Gastroesophageal sphincter (tissue), 4 donors: ENCODE measurements at regions not wholly inside any gene's neighbourhood (a gene's known extent, or its start where the extent isn't known, plus 50 kb on each side); places are given as distances from the start of the nearest gene placed in this dataset.

Experiments
- ATAC-seq: fragments of 150-250 bp; one replicate; pipeline ENCODE4 v1.9.1; 2016; ENCODE audit warnings: mild to moderate bottlenecking, moderate library complexity
- H3K27ac ChIP-seq, 4 donors: fragments of 200-600 bp; sonication (generic) in 3 of 4; 1 replicate in 3 of 4; 2 replicates in 1 of 4; pipeline ENCODE4 v1.5.1; 2016 to 2019
- H3K27me3 ChIP-seq: fragments of 200-600 bp; sonication (generic); one replicate; pipeline ENCODE4 v1.5.1; 2019
- H3K36me3 ChIP-seq, 2 donors: fragments of 200-600 bp; sonication (generic); one replicate each; pipeline ENCODE4 v1.5.1; 2019; ENCODE audit warnings: control low read depth in 1 of 2
- H3K4me1 ChIP-seq, 3 donors: fragments of 200-600 bp; sonication (generic); 1 replicate in 2 of 3; 2 replicates in 1 of 3; pipeline ENCODE4 v1.5.1; 2016 to 2019; ENCODE audit warnings: control low read depth in 2 of 3
- H3K4me3 ChIP-seq, 2 donors: fragments of 200-600 bp; sonication (generic); one replicate each; pipeline ENCODE4 v1.5.1; 2019; ENCODE audit warnings: mild to moderate bottlenecking in 1 of 2, moderate library complexity in 1 of 2
- H3K9me3 ChIP-seq, 3 donors: fragments of 200-600 bp; sonication (generic); one replicate each; pipeline ENCODE4 v1.5.1; 2017 to 2019; ENCODE audit warnings: control low read depth in 2 of 3
- EP300 ChIP-seq: sonication (generic); formaldehyde crosslinking; IDR thresholded peaks from one replicate; pipeline ENCODE4 v1.6.1; 2017; ENCODE audit warnings: antibody characterized with exemption, mild to moderate bottlenecking
- POLR2A ChIP-seq, 2 donors: fragments of 450-650 bp; IDR thresholded peaks; one replicate each; pipeline ENCODE4 v1.6.1; 2017; ENCODE audit warnings: antibody characterized with exemption in 2 of 2, mild to moderate bottlenecking in 2 of 2, moderate library complexity in 1 of 2
- POLR2AphosphoS5 ChIP-seq: sonication (generic); formaldehyde crosslinking; IDR thresholded peaks from one replicate; pipeline ENCODE4 v1.6.1; 2017; ENCODE audit warnings: antibody characterized with exemption
- WGBS, 2 donors: methylation state at CpG; one replicate each; pipeline ENCODE4 v1.1.5; 2018; ENCODE audit warnings: low coverage in 1 of 2; 5-methylcytosine and 5-hydroxymethylcytosine counted together
- TF ChIP-seq, protein P1 (sequence below), 4 experiments: fragments of 200-600 bp in 2 of 4; fragments of 450-650 bp in 2 of 4; sonication (generic) in 1 of 4; IDR thresholded peaks; one replicate each; pipeline ENCODE4 v1.5.1; 2017 to 2019; ENCODE audit warnings: antibody characterized with exemption in 4 of 4, mild to moderate bottlenecking in 2 of 4, moderate library complexity in 2 of 4

DNA sequence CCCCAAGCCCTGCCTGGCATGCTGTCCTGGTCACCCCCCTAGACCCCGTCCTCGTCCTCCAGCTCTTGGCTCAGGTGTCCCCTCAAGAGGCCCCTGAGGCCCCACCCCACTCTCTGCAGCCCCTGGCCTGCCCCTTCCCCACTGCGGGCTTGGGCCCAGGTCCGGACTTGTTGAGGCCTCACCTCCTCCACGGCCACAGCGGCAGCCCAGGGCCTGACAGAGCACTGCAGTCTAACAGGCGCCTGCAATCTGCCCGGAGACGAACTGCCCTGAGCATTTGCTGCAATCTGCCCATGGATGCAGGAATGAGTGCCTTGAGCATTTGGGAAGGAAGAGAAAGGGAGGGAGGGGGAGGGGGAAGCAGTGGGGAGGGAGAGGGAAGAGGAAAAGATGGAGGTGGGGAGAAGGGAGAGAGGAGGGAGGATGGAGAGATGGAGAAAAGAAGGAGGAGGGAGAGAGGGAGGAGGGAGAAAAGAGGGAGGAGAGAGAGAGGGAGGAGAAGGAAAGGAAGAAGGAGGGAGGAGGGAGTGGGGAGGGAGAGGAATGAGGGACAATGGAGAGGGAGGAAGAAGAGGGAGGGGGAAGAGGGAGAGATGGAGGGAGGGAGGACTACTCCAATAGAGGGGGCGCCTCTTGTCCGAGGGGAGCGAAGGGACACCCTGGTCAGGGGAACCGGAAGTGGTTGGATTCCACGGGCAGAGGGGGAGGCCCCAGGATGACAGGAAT lies 73.9 kb downstream of the PDGFA start:
- Histone ChIP-seq H3K27ac (no peak overlapping the region), H3K27me3 (peaks cover 4% of the 10 kb centered on the region), H3K9me3 (no peaks in the 10 kb centered on the region), H3K4me3 (no peak overlapping the region), H3K36me3 (no peaks in the 10 kb centered on the region), H3K4me1 (peaks cover 0 to 8% (median 0%) of the 10 kb centered on the region in 3 donors)
- WGBS, 2 donors, result 34 to 47% methylated on average over 4 to 5 of the region's 14 CpGs
- TF ChIP-seq POLR2AphosphoS5 (no peak), POLR2A (IDR thresholded peaks at IDR 0.05) (no peak), EP300 (no peak)
- TF ChIP-seq, protein P1, sequence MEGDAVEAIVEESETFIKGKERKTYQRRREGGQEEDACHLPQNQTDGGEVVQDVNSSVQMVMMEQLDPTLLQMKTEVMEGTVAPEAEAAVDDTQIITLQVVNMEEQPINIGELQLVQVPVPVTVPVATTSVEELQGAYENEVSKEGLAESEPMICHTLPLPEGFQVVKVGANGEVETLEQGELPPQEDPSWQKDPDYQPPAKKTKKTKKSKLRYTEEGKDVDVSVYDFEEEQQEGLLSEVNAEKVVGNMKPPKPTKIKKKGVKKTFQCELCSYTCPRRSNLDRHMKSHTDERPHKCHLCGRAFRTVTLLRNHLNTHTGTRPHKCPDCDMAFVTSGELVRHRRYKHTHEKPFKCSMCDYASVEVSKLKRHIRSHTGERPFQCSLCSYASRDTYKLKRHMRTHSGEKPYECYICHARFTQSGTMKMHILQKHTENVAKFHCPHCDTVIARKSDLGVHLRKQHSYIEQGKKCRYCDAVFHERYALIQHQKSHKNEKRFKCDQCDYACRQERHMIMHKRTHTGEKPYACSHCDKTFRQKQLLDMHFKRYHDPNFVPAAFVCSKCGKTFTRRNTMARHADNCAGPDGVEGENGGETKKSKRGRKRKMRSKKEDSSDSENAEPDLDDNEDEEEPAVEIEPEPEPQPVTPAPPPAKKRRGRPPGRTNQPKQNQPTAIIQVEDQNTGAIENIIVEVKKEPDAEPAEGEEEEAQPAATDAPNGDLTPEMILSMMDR (IDR thresholded peaks at IDR 0.05), result no peak
- ATAC-seq, result peak; percentile 17

DNA sequence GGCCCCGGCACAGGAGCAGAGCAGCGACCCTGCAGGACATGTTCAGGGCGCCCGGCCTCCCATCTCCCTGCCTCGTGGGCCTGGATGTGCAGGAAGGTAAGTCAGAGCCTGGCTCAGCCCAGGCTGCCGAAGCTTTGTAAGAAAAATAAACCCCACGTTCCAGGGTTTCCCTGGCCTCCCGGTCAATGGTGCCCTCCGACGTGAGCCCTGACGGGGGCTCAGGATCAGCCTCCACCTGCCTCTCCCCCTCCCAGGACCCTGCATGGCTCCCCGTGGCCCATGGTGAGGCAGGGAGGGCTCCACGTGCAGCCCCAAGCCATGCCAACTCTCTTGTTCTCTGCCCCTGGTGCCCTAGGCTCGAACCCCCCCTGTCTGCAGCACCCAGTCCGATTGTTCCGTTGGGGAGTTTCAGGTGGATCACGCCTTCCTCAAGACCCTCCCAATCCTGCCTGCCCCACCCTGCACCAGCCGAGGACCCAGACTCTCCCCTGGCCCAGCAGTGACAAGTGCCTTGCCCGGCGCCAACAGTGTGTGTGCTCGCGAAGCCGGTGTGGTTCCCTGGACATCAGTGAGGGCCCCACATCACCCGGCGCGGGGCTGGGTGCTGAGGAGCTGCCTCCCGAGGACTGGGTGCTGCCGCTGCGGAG lies 73.2 kb downstream of the PDGFA start:
- TF ChIP-seq EP300 (no peak), POLR2AphosphoS5 (no peak), POLR2A (IDR thresholded peaks at IDR 0.05) (no peak)
- TF ChIP-seq, protein P1 (IDR thresholded peaks at IDR 0.05), result no peak
- peaks cover 0 to 8% (median 0%) of the 10 kb centered on the region in 3 donors for H3K4me1 ChIP-seq
- no peaks in the 10 kb centered on the region for H3K9me3 ChIP-seq
- no peak overlapping the region for H3K27ac ChIP-seq
- no peak overlapping the region for H3K4me3 ChIP-seq
- no peak for ATAC-seq
- WGBS, 2 donors, result 40% methylated on average over 1 of the region's 29 CpGs; no CpG with 5 or more reads in 1 of the 2 donors
- H3K27me3 ChIP-seq, result peaks cover 8% of the 10 kb centered on the region
- no peaks in the 10 kb centered on the region for H3K36me3 ChIP-seq
